ENCODE measurements at regions not wholly inside any gene's neighbourhood (a gene's known extent, or its start where the extent isn't known, plus 50 kb on each side); places are given as distances from the start of the nearest gene placed in this dataset.

GRCh38 chr2:66233981-66234380 is 200.9 kb upstream of the MEIS1 start:
- no peak for DNase-seq (ENCODE audit: low read depth)
- H3K4me3 ChIP-seq (ENCODE audit: low read depth, low read length) = no peak overlapping the region
- TF ChIP-seq, protein P1, sequence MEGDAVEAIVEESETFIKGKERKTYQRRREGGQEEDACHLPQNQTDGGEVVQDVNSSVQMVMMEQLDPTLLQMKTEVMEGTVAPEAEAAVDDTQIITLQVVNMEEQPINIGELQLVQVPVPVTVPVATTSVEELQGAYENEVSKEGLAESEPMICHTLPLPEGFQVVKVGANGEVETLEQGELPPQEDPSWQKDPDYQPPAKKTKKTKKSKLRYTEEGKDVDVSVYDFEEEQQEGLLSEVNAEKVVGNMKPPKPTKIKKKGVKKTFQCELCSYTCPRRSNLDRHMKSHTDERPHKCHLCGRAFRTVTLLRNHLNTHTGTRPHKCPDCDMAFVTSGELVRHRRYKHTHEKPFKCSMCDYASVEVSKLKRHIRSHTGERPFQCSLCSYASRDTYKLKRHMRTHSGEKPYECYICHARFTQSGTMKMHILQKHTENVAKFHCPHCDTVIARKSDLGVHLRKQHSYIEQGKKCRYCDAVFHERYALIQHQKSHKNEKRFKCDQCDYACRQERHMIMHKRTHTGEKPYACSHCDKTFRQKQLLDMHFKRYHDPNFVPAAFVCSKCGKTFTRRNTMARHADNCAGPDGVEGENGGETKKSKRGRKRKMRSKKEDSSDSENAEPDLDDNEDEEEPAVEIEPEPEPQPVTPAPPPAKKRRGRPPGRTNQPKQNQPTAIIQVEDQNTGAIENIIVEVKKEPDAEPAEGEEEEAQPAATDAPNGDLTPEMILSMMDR (IDR thresholded peaks at IDR 0.05; ENCODE audit: control insufficient read depth, extremely low read depth, insufficient read depth) = no peak

DNA sequence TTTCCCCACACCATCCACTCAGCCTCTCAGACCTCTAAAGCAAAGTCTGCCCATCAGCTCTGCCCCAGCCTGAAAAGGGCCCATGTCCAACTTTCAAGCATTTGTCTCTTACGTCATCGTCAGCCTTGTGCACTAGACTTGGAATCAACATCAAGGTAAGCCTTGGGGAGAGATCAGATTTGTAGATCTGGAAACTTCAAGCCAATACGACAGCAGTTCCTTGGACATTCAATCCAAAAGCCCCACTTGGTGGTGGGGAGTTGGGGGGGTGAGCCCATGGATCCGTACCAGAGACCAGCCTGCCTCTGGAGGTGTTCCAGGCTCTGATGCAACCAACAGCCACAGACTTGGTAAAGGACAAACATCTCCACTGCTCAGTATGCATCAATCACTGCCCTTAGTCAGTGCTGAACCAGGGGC is 206.8 kb upstream of the MEIS1 start:
- no peak overlapping the region for H3K4me3 ChIP-seq (ENCODE audit: low read depth, low read length)
- no peak for DNase-seq (ENCODE audit: low read depth)
- TF ChIP-seq, protein P1 (IDR thresholded peaks at IDR 0.05; ENCODE audit: control insufficient read depth, extremely low read depth, insufficient read depth) = no peak

GRCh38 chr2:66217039-66217585 is 217.8 kb upstream of the MEIS1 start:
- TF ChIP-seq, protein P1 (IDR thresholded peaks at IDR 0.05; ENCODE audit: control insufficient read depth, extremely low read depth, insufficient read depth) = no peak
- DNase-seq (ENCODE audit: low read depth) = no peak

DNA sequence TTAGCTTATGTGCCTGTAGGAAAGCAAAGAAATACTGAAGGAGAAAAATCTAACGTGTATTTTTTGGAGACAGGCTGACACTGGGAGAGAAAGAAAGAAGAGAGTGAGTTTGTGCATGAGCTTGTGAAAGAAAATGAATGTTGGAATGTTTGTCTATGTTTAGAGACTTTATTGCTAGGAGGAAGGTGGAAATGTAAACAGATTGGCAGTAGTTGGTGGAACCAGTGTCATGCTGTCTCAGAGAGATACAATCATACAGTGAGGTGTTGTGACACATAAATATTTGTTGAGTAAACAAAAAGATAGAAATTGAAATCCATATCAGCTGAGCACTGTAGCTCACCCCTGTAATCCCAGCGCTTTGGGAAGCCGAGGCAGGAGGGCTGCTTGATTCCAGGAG is 222.2 kb upstream of the MEIS1 start:
- peak; percentile 82 for DNase-seq (ENCODE audit: low read depth)
- no peak overlapping the region; the same call in 1 of the 2 replicates for H3K4me3 ChIP-seq (ENCODE audit: low read depth, low read length)
- TF ChIP-seq, protein P1 (IDR thresholded peaks at IDR 0.05; ENCODE audit: control insufficient read depth, extremely low read depth, insufficient read depth) = no peak

More at GRCh38 chr2:66217039-66217585, 217.8 kb upstream of the MEIS1 start:
- no peak overlapping the region for H3K4me3 ChIP-seq (ENCODE audit: low read depth, low read length)

- TF ChIP-seq, protein P1 (IDR thresholded peaks at IDR 0.05; ENCODE audit: control insufficient read depth, extremely low read depth, insufficient read depth) = no peak
- H3K4me3 ChIP-seq (ENCODE audit: low read depth, low read length) = no peak overlapping the region
- no peak for DNase-seq (ENCODE audit: low read depth)
Measured at GRCh38 chr2:66202586-66202985, 232.3 kb upstream of the MEIS1 start.

DNA sequence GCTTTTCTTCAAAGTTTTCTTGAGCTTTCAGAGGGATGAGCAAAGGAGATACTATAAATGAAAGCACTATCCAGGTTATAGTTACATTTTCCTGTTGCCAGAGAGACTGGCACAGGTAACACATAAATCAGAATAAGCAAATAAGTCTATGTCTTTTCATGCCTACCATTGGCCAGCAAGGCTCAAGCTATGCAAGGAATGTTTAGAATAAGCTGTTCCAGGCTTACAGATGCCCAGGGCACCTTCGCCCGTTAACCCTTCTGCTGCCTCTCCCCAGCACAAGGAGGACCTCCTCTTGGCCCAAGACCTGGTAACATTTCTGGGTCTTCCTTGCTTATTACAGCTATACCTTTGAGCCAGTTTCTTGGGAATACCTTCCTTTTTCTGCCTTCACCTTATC is 233.7 kb upstream of the MEIS1 start:
- peak; percentile 11 for DNase-seq (ENCODE audit: low read depth)
- H3K4me3 ChIP-seq (ENCODE audit: low read depth, low read length) = no peak overlapping the region
- TF ChIP-seq, protein P1 (IDR thresholded peaks at IDR 0.05; ENCODE audit: control insufficient read depth, extremely low read depth, insufficient read depth) = no peak

- no peak for DNase-seq (ENCODE audit: low read depth)
- TF ChIP-seq, protein P1 (IDR thresholded peaks at IDR 0.05; ENCODE audit: control insufficient read depth, extremely low read depth, insufficient read depth) = no peak
- no peak overlapping the region for H3K4me3 ChIP-seq (ENCODE audit: low read depth, low read length)
Measured at GRCh38 chr2:66198873-66199272, 236.1 kb upstream of the MEIS1 start.

Data from LNCaP clone FGC (cell line).